ENCODE measurements at regions not wholly inside any gene's neighbourhood (a gene's known extent, or its start where the extent isn't known, plus 50 kb on each side); places are given as distances from the start of the nearest gene placed in this dataset.

GRCh38 chr13:59086147-59086546 is 1077.6 kb downstream of the DIAPH3 start:
- no peak for DNase-seq (ENCODE audit: extremely low spot score)
- peaks cover 0 to 9% (median 3%) of the 10 kb centered on the region in 4 donors for H3K9me3 ChIP-seq
- no peaks in the 10 kb centered on the region for H3K36me3 ChIP-seq
- no peak overlapping the region for H3K27ac ChIP-seq (replicated peaks in 1 of 4)
- WGBS: 76% methylated on average over 2 of the region's 2 CpGs
- intact Hi-C loops (cut with DNase I): no loop called here
- TF ChIP-seq POLR2AphosphoS5 (IDR thresholded peaks at IDR 0.05): no peak
- no peak for TF ChIP-seq EP300 (IDR thresholded peaks at IDR 0.05)
- TF ChIP-seq POLR2A (IDR thresholded peaks at IDR 0.05; ENCODE audit: low read depth): no peak
- no peak for TF ChIP-seq CTCF (IDR thresholded peaks at IDR 0.05)
- H3K4me1 ChIP-seq: no peaks in the 10 kb centered on the region
- no peak overlapping the region for H3K4me3 ChIP-seq
- no peaks in the 10 kb centered on the region for H3K27me3 ChIP-seq

- Histone ChIP-seq H3K4me3 (no peak overlapping the region), H3K27ac (replicated peaks in 1 of 4) (no peak overlapping the region), H3K36me3 (no peaks in the 10 kb centered on the region), H3K4me1 (no peaks in the 10 kb centered on the region), H3K9me3 (peaks cover 0 to 9% (median 3%) of the 10 kb centered on the region in 4 donors), H3K27me3 (no peaks in the 10 kb centered on the region)
- intact Hi-C loops (cut with DNase I): no loop called here
- 56% methylated on average over 2 of the region's 2 CpGs for WGBS
- TF ChIP-seq POLR2AphosphoS5 (IDR thresholded peaks at IDR 0.05) (no peak), POLR2A (IDR thresholded peaks at IDR 0.05; ENCODE audit: low read depth) (no peak)
- DNase-seq (ENCODE audit: extremely low spot score): no peak
These were observed 1075.0 kb downstream of the DIAPH3 start for GRCh38 chr13:59088716-59089115.

- Histone ChIP-seq H3K36me3 (no peaks in the 10 kb centered on the region), H3K9me3 (no peaks in the 10 kb centered on the region), H3K27me3 (no peaks in the 10 kb centered on the region), H3K27ac (replicated peaks in 1 of 4) (no peak overlapping the region), H3K4me1 (no peaks in the 10 kb centered on the region), H3K4me3 (no peak overlapping the region)
- intact Hi-C loops (cut with DNase I): no loop called here
- DNase-seq (ENCODE audit: extremely low spot score): no peak
- TF ChIP-seq EP300 (IDR thresholded peaks at IDR 0.05) (no peak), CTCF (IDR thresholded peaks at IDR 0.05) (no peak), POLR2AphosphoS5 (IDR thresholded peaks at IDR 0.05) (no peak), POLR2A (IDR thresholded peaks at IDR 0.05; ENCODE audit: low read depth) (no peak)
- WGBS: 66% methylated on average over 2 of the region's 2 CpGs
These were observed 1069.5 kb downstream of the DIAPH3 start for GRCh38 chr13:59094181-59094580.

- no peak for DNase-seq (ENCODE audit: extremely low spot score)
- H3K36me3 ChIP-seq: no peaks in the 10 kb centered on the region
- H3K4me1 ChIP-seq: peaks cover 0 to 5% (median 2%) of the 10 kb centered on the region in 4 donors
- no peak overlapping the region for H3K4me3 ChIP-seq
- no peak overlapping the region for H3K27ac ChIP-seq (replicated peaks in 1 of 4)
- intact Hi-C loops (cut with DNase I): no loop called here
- H3K9me3 ChIP-seq: no peaks in the 10 kb centered on the region
- no peaks in the 10 kb centered on the region for H3K27me3 ChIP-seq
- WGBS: 73% methylated on average over 6 of the region's 6 CpGs
- TF ChIP-seq EP300 (IDR thresholded peaks at IDR 0.05): no peak
These were observed 1064.3 kb downstream of the DIAPH3 start for GRCh38 chr13:59099182-59099974.

- intact Hi-C loops (cut with DNase I): no loop called here
These were observed 1060.5 kb downstream of the DIAPH3 start for GRCh38 chr13:59103004-59103768.

More at GRCh38 chr13:59103004-59103768, 1060.5 kb downstream of the DIAPH3 start:
- no peak for TF ChIP-seq EP300 (IDR thresholded peaks at IDR 0.05)
- no peak for TF ChIP-seq POLR2A (IDR thresholded peaks at IDR 0.05; ENCODE audit: low read depth)
- TF ChIP-seq POLR2AphosphoS5 (IDR thresholded peaks at IDR 0.05): no peak
- no peak for TF ChIP-seq CTCF (IDR thresholded peaks at IDR 0.05)
- H3K27me3 ChIP-seq: no peaks in the 10 kb centered on the region
- H3K4me1 ChIP-seq: peaks cover 0 to 5% (median 2%) of the 10 kb centered on the region in 4 donors
- H3K4me3 ChIP-seq: no peak overlapping the region
- H3K9me3 ChIP-seq: no peaks in the 10 kb centered on the region
- no peak overlapping the region for H3K27ac ChIP-seq (replicated peaks in 1 of 4)
- no peak for DNase-seq (ENCODE audit: extremely low spot score)
- 36% methylated on average over 4 of the region's 4 CpGs for WGBS
- H3K36me3 ChIP-seq: no peaks in the 10 kb centered on the region
